Suppressor macrophage treated with lipopolysaccharide for 4 hours (primary cell): ENCODE measurements at regions not wholly inside any gene's neighbourhood (a gene's known extent, or its start where the extent isn't known, plus 50 kb on each side); places are given as distances from the start of the nearest gene placed in this dataset.
"Not testable (repeated sequence)": the region's sequence is repeated elsewhere in the genome, so short reads cannot be mapped to it uniquely, and the experiment has no call there.

Experiments
- DNase-seq: peaks from one replicate; pipeline ENCODE4 v3.0.0-alpha.2; 2020

DNA sequence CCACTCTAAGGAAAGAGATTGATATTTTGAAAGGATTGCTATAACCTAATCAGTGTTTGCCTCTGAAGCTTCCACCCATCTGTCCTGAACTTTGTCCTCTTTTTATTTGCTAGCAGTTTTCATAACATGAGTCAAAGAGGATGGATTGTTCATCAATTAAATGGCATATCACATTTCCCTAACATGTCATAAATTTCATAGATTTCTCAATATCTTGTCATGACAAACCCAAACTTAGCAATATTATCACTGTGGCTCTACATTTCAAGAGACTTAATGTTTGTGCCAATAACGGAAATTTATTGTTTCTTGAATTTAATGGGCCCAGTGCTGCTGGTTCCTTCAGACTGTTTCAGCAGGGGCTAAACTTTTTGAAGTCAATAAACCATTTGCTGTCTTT is 330.3 kb downstream of the CAAP1 start:
- DNase-seq: no peak

DNA sequence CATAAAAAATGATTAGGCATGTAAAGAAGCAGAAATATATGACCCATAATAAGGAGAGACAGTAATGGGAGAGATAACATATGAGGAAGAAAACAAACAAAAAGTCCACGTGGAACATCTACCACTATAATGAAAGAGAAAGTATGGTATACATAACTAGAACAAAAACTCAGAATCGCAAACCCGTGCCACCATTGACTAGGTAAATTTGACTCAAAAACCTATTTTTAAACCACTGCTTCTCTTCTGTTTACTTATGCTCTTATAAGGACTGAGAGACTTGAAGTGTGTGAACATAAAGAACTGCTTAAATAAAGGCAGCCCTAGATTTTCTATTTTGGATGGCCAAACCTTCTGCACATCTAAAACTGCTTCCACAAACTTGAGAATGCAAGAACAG is 330.7 kb downstream of the CAAP1 start:
- DNase-seq: no peak

DNA sequence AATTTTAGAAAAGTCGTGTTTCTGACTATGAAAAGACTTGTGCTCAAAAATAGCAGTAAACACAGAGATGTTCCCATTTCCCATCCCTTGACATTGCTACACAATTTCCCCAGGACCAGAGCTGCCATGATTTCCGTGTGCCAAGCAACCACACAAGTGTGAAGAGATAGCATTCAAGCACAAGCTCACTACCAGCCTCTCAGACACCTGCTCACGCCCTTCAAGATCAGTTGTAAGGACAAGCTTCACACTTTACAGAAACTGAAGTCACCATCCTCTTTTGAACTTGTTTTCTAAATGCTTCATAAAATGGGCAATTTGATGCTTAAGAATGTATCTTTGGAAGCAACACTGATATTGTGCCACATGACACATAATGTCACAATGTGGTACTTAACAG is 333.1 kb downstream of the CAAP1 start:
- no peak for DNase-seq

DNA sequence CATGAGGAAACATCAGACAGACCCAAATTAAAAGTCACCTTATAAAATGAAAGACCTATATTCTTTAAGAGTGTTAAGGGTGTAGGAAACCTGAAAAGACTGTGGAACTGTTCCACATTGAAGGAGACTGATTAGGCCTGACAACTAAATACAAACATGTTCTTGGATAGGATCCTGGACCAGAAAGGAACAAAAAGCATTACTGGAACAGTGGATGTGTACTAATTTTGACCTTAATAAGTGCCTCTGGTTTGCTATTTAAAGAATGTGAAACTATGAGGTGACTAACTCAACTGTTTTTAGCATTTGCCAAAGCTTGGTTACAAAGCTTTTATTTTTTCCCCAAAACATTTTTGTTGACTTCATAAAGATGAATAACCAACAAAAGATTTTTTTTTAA is 340.6 kb downstream of the CAAP1 start:
- no peak for DNase-seq

DNA sequence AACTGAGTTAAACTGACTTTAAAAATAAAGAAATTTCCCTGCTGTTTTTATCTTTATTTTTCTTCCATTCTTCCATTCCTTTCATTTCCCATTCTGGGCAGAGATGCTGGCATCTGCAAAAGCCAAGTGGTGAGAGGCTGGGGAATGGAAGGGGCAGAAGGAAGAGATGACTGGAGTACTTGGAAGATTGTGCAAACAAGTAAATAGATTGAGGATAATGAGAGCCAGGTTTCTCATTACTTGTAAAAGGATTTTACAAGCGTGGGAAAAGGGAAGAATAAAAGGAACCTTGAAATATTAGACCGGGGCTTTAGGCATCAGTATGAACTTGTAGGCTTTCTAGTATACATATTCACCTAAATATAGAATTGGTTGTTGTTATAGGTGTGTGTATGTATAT is 341.2 kb downstream of the CAAP1 start:
- no peak for DNase-seq

DNA sequence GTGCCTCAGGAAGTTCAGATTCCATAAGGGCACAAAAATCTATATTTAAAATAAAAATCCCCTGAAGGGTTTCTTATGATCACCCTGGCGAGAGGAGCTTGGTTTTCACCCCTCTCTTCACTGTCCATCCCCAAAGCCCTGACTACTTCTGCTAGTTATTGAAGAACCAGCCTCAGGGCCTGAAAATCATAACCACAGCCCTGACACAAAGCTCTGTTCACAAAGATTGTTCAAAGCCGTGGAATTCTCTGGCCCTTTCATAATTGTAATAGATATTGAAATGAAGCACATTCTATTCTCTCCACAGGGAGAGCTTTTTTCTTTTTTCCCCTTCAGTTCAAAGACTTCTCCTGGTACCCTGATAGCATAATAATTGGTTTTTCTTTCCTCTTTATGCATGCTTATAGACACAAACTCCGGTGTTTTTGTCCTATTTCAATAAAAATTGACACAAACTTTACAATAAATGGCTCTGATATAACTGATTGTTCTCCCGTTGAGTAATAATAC is 343.8 kb downstream of the CAAP1 start:
- no peak for DNase-seq

DNA sequence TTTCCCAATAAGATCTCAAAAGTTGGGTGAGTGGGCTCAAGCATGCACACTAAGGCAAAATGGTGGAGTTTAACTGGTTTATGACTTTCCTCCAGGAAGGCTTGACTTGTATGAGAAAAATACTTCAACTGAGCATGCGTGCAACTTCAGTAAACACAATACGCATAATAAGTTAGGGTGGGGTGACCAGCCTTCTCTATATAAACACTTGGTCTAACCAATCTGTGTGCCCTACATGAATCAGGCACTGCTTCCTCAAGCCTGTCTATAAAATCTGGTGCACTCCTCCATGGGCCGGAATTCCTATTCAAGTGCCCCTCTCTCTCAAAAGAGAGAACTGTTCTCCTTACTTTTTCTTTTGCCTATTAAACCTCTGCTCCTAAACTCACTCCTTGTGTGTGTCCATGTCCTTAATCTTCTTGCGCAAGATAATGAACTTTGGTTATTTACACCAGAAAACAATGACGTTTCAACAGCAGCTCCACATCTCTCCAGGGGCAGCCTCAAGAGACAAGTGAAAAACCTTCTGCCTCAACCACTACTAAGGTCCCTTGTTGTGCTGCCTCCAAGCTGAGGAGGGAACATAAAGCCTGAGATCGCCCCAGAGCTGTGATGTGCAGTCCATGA is 352.6 kb downstream of the CAAP1 start:
- no peak for DNase-seq

DNA sequence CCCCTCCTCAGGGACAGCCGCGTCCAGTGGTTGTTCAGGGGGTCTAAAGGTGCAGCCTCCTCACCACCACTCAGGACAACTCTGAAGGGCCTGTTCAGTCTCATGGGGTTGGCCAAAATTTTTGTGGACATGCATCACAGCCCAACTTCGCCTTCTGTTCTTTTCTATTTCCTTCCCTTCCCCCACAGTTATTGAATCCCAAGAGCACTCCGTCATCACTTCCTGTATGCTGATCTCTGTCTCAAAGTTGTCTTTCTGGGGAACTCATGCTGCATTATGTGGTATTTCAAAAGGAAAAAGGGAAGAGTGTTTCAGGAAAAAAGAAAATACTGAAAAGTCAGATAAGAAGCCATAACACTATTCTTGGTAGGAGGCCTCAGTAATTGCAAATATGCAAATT is 355.4 kb downstream of the CAAP1 start:
- DNase-seq: no peak

DNA sequence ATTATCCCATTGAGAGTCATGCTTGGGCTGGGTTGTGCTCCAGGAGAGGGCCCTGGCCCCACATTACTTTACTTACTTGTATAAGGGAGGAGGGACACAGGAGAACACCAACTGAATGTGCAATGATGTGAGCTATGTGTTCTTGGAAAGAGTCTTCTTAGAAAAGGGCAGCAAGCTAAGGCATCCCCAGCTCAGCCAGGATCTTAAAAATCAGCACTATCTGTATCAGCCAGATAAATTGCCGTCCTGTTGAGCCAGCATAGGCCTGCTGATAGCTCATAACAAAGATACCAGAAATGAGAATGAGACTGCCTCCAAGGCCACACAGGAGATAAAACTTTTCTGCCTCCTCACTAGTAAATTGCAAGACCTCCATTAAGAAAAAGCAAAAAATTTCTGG is 357.5 kb downstream of the CAAP1 start:
- DNase-seq: no peak

DNA sequence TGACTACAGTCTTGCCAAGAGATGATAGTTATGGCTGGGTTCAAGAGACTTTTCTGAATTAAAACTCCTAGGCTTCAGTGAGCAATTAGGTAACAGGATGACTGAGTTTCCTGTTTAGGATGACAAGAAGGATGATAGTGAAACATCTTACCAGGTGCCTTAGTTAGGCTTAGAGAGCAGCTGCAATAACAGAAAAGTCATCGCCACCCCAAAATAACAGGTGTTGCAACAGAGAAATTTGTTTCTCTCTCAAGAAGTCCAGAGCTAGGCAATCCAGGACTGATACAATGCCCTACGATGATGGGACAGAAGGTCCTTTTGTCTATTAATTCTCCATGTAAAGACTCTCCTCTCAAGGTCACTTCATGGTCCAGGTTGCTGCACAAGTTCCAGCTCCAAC is 361.8 kb downstream of the CAAP1 start:
- no peak for DNase-seq

DNA sequence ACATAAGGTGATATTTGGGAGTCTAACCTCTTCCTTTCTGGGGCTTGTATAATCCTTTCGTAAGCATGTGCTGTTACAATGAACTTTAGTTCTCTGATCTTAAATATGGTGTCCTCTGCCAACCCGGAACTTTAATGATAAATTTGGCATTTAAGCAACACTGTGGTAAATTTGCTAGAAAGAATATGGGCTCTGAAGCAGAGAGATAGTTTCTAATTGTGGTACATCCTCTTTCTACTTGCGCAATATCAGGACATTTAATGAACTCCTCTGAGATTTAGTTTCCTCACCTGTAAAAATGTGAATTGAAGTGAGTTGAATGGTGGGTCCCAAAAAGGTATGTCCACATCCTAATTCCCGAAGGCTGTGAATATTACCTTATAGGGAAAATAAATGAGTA is 364.7 kb downstream of the CAAP1 start:
- DNase-seq: no peak

DNA sequence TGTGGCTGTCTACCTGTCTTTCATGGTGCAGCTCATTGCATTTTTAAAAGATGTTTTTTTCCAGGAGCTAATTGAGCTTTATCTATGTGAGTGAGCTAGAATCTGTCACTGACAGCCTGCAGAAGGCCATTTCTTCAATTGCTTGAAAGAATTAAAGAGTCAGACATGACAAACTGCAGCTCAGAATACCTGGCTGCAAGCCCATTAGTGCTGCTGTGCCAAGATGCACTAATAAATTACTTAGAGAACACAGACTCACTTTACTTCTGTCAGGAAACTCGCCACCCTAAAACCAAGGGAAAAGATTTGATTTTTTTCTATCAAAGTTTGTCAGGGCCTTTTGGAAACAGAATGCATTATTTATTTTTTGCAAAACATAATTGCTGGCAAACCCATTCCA is 368.3 kb downstream of the CAAP1 start:
- no peak for DNase-seq

DNA sequence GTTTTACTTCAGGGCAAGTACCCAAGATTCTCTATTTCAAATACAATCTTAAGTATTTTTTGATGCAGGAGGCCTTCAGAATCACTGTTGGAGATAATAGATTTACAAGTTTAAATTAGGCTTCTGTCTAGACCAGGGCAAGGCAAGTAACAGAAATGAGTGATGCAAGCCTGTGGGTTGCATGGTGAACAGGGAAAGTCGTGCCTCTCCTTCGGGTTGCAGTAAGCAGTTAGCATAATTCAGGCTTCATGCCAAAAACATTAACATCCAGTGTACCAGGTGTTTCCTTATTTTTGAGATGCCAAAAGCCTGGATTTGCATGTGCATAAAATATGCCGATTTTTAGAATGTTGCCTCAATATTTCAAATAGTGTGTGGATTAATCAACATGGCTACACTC is 369.0 kb downstream of the CAAP1 start:
- DNase-seq: no peak

DNA sequence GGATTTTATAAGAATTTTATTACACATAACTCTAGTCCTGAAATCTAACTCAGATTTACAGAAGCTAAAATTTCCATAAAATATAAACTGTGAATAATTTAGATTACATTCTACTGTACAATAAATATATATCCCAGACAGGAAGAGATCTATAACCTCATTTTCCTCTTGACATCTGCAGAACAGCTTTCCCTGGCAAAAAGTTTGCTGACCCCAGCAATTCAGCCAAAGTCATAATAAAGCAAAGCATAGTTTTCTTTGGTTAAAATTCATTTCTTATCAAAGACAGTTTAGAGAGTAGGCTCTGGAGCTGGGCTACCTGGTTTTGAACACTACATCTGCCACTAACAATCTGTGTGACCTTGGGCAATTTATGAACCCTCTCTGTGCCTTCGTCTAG is 372.5 kb downstream of the CAAP1 start:
- DNase-seq: no peak

DNA sequence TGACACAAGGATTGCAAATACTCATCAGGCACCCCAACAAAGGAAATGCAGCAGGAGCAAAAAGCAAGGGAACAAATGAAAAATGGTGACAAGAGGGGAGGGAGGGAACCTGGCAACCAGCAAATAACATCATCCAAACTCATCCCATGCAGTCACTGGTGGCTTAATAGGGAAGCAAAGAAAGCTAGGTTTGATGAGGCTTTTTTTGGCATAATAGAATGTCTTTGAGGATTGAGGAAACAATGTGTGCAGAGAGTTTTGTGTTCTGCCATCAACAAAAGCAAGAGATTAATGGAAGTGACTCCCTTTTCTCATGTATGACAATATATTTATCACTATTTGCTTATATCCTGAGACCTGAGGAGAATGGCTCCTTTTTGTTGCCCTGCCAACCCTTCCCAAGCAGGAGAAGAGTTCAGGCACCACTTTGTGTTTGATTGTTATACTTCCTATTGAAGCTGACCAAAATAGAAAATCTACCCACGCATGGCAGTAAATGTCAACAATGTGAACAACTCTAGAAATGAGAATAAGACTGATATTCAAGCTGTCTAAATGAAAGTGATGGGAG is 375.7 kb downstream of the CAAP1 start:
- no peak for DNase-seq

DNA sequence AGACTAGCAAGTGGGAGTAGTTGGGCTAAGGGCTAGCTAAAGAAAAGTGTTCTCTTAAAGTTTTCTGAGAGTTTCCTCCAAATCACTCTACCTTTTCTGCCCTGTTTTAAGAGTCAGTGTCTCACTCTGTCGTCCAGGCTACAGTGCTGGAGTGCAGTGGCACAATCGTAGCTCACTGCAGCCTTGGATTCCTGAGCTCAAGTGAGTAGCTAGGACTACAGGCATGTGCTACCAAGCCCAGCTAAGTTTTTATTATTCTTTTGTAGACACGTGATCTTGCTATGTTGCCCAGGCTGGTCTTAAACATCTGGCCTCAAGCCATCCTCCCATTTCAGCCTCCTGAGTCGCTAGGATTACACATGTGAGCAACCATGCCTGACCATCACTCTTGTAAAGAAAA is 378.9 kb downstream of the CAAP1 start:
- DNase-seq: no peak

DNA sequence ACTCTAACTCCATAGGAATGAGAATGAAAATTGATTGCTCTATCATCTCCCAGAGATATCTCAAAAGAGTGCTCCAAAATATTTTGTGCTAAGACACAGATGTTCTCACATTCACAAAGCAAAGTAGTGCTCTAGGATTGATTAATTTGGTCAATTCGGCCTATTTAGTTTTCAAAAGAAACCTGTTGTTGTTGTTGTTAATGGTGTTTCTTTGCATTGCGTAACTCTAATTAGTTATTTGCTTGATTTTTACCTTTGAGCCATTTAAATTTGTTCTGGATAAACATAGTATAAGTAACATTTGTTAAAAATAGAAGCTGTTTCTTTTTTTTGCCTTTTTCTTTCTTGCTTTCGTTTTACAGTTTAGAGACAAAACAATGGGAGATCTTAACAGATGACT is 382.5 kb downstream of the CAAP1 start:
- DNase-seq: no peak

DNA sequence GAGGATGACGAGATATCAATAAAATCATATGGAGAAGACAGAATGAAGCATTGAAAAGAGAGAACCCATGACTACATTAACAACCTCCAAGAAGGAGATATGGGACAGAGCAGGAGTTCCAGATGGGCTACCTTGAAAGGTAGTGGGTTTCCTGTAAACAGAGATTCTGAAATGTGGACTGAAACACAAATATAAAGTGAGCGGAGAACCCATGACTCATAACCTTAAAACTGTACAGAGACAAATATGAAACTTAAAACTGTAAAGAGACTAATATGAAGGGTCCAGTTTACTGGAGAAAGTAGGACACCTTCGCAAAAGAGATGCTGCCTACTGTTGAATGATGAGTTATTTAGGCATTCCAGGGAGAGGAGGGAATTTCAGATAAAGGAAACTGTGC is 383.7 kb downstream of the CAAP1 start:
- no peak for DNase-seq

DNA sequence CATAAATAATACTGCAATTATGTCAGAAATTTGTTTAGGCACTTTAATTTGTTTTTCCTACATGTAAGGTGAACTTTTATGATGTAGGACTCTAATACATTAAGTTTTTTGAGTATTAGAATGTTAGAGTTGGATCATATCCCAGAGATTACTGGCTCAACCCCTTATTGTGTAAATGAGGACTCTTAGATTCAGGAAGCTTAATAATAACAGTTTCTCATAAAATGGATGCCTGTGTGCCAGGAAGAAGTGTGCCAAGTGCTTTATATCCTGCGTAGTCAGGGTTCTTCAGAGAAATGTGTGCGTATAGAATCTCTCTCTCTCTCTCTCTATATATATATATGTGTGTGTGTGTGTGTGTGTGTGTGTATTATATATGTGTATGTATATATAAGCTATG is 388.5 kb downstream of the CAAP1 start:
- DNase-seq: no peak

DNA sequence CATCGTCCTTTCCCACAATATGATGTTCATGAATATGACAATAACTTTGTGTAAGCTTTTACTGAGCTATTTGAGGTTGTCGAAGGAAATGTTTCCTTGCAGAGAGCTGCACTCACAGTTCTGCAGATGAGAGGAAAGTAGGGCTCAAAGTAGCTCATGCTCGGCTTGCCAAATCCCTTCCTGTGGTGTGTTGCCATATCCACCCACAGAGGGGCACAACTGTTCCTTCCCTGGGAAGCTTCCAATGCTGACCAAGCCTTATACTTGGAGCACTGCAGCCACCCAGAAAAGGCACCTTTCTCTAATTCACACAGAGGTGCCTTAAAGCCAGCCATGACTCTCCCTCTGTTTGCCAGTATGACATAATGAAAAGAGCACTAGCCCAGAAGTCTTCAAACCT is 390.3 kb downstream of the CAAP1 start:
- DNase-seq: no peak

DNA sequence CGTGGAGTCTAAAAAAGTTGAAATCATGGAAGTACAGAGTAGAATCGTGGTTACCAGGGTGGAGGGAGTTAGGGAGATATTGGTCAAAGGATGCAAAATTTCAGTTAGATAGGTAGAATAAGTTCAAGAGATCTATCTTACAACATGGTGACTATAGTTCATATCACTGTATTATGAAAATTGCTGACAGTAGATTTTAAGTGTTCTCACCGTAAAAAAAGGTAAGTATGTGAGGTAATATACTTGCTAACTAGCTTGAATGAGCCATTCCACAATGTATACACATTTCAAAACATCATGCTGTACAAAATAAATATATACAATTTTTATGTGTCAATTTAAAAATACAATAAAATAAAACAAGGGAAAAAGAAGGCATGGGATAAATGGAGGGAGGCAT is 392.1 kb downstream of the CAAP1 start:
- DNase-seq: no peak

DNA sequence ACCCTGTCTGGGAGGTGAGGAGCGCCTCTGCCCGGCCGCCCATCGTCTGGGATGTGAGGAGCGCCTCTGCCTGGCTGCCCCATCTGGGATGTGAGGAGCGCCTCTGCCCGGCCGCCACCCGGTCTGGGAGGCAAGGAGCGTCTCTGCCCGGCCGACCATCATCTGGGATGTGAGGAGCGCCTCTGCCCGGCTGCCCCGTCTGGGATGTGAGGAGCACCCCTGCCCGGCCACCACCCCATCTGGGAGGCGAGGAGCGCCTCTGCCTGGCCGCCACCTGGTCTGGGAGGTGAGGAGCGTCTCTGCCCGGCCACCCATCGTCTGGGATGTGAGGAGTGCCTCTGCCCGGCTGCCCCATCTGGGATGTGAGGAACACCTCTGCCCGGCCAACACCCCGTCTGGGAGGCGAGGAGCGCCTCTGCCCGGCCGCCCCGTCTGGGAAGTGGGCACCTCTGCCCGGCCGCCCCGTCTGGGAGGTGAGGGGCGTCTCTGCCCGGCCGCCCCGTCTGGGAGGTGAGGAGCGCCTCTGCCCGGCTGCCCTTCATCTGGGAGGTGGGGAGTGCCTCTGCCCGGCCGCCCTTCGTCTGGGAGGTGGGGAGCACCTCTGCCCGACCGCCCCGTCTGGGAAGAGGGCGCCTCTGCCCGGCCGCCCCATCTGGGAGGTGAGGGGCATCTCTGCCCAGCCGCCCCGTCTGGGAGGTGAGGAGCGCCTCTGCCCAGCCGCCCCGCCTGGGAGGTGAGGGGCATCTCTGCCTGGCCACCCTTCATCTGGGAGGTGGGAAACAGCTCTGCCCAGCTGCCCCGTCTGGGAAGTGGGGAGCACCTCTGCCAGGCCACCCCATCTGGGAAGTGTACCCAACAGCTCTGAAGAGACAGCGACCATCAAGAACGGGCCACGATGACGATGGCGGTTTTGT is 399.7 kb downstream of the CAAP1 start:
- not testable (repeated sequence) for DNase-seq

DNA sequence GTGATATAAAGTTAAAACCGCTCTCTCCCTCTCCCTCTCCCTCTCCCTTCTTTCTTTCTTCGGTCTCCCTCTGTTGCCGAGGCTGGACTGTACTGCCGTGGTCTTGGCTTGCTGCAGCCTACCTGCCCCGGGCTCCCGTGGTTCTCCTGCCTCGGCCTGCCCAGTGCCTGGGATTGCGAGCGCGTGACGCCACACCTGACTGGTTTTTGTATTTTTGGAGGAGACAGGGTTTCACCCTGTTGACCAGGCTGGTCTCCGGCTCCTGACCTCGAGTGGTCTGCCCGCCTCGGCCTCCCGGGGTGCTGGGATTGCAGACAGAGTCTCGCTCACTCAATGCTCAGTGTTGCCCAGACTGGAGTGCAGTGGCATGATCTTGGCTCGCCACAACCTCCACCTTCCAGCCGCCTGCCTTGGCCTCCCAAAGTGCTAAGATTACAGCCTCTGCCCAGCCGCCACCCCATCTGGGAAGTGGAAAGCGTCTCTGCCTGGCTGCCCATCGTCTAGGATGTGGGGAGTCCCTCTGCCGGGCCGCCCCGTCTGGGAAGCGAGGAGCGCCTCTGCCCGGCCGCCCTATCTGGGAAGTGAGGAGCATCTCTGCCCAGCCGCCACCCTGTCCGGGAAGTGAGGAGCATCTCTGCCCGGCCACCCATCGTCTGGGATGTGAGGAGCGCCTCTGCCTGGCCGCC is 400.5 kb downstream of the CAAP1 start:
- DNase-seq: not testable (repeated sequence)

DNA sequence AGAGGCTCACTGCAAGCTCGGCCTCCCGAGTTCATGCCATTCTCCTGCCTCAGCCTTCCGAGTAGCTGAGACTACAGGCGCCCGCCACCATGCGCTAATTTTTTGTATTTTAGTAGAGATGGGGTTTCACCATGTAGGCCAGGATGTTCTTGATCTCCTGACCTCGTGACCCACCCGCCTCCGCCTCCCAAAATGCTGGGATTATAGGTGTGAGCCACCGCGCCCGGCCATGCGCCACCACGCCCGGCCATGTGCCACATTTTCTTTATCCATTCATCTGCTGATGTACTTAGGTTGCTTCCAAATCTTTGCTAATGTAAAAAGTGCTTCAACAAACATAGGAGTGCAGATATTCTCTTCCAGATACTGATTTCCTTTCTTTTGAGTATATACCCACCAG is 408.6 kb downstream of the CAAP1 start:
- no peak for DNase-seq
